Stimulated activated CD4-positive, alpha-beta T cell treated with anti-CD3 and anti-CD28 coated beads, Interleukin-4, amount 100 ng/mL, for 24 hours (primary cell): ENCODE measurements at regions not wholly inside any gene's neighbourhood (a gene's known extent, or its start where the extent isn't known, plus 50 kb on each side); places are given as distances from the start of the nearest gene placed in this dataset.
A peak's percentile ranks its signal among the peaks of the same experiment; 100 is the strongest.
"Not testable (repeated sequence)": the region's sequence is repeated elsewhere in the genome, so short reads cannot be mapped to it uniquely, and the experiment has no call there.

Experiments used
- DNase-seq: peaks from one replicate; pipeline ENCODE4 v3.0.0-alpha.2; 2020

DNA sequence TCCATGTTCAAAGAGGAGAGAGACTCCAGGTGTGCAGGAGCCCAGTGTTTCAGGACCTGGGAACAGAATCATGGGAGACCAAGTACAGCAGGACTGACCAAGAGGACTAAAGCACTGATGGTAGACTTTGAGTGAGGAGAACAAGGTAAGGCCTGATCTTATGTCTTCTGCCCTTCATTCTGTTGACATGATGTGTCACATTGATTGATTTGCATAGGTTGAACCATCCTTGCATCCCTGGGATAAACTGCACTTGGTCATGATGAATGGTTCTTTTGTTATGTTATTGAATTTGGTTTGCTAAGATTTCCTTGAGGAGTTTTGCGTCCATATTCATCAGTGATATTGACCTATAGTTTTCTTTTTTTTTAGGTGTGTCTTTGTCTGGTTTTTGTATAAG is 497.0 kb downstream of the TMEM121 start:
- DNase-seq: no peak

DNA sequence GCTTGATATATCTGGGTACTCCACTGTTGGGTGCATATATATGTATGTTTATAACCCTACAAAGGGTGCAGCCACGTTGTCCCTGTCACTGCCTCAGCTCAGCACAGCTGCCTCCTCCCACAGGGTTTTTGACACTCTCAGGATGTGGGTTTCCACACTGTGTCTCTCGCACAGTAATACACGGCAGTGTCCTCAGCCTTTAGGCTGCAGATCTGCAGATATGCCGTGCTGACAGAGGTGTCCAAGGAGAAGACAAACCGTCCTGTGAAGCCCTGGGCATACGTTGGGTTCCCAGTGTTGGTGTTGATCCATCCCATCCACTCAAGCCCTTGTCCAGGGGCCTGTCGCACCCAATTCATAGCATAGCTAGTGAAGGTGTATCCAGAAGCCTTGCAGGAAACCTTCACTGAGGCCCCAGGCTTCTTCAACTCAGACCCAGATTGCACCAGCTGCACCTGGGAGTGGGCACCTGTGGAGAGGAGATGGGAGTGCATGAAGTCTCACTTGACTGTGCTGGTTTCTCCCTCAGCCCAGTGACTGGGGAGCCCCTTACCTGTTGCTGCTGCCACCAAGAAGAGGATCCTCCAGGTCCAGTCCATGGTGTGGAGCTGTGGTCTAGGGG is 498.7 kb downstream of the TMEM121 start:
- peak; percentile 34 for DNase-seq

DNA sequence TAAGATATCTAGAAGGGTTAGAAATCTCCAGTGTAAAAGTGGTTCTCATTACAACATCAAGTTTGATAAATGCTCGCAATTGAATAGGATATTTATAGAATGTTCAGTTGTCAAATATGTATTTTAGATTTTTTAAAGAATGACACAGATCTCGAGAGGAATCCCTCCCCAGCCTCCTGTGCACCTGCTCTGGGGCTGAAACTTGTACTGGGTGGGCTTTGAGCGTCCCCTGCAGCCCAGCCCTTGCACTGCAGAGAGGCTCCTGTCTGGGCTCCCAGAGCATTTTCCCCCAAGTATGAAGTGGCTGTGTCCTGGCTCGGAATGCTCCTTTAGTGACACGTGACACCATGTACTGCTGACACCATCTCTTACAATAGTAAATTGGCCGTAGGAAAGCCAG is 499.6 kb downstream of the TMEM121 start:
- DNase-seq: no peak

DNA sequence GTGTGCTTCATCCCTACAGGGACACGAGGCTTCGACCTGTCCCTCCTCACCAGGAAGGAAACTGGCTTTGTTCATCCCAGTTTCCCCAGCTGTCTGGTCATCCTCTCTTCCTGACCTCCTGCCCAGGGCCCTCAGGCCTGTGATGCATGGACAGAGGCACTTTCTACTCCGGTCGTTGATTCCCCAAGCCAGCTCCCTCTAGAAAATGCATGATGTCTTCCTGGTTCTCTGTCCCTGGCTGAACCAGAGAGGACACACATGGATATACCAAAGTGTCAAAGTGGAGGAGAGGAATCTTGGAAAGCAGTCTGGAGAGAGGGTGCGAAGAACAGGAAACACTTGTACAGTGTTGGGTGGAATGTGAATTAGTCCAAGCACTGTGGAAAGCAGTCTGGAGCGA is 501.4 kb downstream of the TMEM121 start:
- not testable (repeated sequence) for DNase-seq

DNA sequence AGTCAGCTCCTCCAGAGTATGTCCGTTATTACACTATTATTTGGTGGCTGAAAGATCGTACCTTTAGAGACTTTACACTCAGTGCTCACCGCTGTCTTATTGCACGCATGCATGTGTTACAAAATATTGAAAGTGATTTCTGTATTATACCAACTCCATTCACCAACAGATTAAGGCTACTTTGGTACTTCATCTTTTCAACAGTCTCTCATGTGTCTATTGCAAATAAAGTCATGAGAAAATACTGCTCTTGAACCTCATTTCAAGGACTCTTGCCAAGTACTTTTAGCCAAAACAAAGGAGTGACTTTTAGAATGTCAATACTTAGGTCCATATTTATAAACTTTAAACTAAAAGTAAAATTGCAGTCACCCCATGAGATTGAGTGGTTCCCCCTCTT is 503.6 kb downstream of the TMEM121 start:
- no peak for DNase-seq

DNA sequence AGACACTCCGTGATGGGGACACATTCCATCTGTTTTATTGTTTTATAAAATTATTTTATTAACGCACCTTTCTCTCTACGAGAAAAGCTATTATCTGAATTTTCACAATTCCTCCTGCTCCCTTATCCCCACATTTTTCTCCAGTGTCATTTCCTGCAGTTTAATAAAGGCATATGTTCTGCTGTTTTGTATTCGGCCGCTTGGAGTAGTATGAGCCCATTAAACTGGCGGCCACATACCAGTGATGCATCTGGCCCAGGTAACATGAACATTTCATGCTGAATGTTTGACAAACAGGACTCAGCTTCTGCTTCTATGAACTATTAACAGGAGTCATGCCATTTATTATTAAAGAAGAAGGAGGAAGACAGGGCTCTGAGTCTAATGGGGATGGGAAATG is 511.0 kb downstream of the TMEM121 start:
- no peak for DNase-seq

DNA sequence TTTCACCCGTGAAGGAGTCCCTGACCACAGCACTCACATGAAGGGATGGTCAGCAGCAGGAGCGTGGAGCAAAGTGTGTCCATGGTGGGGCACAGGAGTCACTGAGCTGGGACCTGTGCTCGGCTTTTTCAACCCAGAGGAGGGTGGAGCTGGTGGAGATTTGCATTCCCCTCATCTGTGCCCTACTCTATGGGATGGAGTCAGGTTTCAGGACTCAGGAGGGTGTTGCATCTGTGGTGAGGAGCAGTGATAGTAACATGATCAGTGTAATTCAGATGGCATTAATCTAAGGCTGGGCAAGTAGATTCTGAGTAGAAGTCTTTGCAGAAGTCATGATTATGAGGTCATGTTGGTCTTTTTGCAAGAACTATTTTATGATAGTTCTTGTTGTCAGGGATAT is 511.9 kb downstream of the TMEM121 start:
- no peak for DNase-seq

DNA sequence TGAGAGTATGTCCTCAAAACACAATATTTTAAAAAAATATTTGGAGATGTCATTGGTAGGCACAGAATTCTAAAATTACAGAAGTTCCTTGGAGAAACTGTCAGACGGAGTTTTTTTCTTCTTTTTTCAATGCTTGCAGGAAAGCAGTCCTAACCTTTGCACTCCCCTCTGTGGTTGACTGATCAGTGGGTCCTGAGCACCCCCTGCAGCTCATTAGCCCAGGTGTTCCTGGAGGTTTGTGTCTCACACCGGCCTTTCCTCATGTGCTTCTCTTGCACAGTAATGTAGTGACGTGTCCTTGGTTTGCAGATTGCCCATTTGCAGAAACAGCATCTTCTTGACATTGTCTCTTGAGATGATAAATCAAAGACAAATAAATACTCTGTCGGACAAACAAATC is 513.0 kb downstream of the TMEM121 start:
- DNase-seq: peak; percentile 81

DNA sequence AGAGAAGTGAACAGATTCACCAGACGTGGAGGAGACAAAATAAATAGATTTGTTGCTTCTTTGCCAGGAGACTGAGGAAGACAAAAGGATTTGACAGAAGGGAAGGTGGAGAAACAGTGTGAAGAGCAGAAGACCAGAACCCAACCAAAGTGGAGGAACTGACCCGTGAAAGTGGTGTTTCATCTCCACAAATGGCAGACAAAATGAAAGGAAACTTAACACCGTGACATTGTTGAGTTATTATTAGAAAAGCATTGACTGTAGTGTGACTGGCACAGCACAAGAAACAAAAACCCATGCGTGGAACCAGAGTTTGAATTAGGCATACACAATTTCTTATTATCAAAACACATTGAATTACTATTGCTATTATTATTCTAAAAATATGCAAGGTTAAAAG is 518.1 kb downstream of the TMEM121 start:
- DNase-seq: no peak

DNA sequence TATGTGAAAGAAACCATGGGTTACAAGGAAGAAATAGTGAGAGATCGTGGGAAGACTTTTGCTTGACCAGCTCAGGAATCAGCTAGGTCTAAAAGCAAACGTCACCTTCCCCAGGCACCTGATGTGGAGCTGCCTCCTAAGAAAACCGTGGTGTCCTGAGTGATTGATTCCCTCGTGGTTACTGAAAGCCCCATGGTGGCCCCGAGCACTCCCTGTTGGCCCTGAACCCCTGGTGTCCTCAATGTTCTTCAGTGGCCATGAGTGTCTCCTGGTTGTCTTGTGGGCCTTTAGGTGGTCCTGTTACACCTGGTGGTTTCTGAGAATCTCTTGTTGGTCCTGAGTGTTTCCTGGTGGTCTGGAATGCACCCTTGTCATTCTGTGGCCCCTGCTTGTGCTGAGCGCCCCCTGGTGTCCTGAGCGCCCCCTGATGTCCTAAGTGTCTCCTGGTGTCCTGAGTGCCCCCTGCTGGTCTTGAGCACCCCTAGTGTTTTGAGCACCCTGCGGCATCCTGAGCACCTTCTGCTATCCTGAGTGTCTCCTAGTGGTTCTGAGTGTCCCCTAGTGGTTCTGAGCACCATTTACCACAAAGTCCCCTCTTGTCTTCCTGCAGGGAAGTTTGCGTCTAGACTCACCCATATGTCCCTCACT is 518.7 kb downstream of the TMEM121 start:
- DNase-seq: peak; percentile 88

DNA sequence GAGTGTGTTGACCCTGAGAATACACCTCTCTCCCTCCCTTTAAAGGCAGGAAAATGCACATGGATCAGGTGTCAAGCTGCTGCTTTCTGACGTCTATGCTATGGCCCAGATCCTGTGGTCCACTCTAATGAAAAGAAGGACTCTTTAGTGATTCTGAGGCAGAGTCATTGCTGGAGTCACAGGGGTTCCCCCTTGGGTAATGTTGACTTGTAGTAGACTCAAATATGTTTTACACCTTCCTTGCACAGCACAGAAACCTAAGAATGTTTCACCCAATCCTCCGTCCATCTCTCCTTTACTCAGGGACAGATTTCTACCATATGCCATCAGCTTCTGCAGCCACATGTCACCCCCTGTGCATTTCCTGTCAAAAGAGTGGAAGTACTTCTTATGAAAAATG is 525.4 kb downstream of the TMEM121 start:
- no peak for DNase-seq

DNA sequence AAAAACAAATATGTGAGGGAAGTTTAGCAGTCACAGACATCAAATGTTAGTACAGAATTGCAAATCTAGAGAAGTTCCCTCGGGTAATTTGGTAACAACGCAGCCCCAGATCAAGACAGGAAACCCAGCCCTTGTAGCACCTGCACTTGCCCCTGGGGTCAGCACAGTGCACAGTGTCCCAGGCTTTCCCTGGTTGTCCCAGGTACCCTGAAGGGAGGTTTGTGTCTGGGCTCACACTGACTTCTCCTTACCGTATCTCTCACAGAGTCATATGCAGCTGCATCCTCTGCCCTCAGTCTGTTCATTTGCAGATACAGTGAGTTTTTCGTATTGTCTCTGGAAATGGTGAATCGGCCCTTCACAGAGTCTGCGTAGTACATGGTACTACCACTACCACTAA is 528.9 kb downstream of the TMEM121 start:
- no peak for DNase-seq

DNA sequence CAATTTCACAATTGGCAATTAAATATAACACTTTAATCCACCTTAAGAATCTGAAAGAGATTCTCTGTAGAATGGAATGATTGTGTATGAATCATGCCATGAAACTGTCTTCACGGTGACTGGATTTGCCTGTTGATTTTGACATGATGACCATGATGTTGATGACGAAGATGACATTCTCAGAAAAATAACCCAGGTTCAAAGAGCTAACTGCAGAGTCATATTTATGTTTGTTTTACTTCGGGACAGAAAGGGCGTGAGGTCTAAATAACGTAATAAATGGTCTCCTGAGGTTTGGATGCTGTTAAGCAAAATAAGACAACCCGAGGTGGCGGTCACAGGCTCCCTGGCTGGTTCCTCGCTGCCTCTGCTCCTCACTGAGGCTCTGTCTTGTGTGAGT is 532.0 kb downstream of the TMEM121 start:
- no peak for DNase-seq

DNA sequence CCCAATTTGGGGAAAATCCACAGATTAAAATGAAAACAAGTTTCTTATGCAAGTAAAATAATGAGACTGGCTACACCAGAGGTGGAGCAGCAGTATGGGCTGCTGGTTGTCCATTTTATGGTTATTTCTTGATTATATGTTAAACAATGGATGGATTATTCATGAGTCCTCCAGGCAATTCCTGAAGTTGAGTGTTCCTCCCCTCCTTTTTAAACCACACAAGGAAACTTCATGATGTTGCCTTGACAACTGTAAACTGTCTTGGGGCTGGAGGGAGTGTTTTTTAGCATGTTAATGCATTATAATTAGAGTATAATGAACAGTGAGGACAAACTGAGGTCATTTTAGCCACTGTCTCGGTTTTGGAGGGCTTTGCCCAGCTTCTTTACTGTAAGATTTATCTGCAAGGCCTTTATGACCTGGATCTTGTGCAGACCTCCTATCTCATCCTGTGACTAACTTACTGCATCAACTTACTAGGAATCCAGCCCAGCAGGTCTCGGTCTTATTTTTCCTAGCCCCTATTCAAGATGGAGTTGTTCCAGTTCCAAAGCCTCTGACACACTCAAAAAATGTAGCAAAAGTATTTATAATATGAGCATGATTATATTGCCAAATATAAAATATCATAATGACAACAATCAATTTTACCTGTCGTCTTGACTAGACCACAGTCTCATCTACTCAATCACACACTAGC is 534.0 kb downstream of the TMEM121 start:
- DNase-seq: no peak

DNA sequence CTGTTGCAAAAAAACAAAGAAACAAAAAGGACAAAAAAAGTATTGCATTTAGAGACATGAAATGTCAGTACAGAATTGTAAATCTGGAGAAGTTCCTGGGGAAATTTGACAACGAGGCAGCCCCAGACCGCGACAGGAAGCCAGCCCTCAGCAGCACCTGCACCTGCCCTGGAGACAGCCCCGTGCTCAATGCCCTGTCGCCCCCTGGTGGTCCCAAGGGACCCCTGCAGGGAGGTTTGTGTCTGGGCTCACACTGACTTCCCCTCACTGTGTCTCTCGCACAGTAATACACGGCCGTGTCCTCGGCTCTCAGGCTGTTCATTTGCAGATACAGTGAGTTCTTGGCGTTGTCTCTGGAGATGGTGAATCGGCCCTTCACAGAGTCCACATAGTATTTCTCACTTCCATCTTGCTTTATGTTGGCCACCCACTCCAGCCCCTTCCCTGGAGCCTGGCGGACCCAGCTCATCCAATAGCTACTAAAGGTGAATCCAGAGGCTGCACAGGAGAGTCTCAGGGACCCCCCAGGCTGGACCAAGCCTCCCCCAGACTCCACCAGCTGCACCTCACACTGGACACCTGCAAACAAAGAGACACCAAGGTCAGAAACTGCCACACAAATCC is 535.6 kb downstream of the TMEM121 start:
- DNase-seq: peak; percentile 68

DNA sequence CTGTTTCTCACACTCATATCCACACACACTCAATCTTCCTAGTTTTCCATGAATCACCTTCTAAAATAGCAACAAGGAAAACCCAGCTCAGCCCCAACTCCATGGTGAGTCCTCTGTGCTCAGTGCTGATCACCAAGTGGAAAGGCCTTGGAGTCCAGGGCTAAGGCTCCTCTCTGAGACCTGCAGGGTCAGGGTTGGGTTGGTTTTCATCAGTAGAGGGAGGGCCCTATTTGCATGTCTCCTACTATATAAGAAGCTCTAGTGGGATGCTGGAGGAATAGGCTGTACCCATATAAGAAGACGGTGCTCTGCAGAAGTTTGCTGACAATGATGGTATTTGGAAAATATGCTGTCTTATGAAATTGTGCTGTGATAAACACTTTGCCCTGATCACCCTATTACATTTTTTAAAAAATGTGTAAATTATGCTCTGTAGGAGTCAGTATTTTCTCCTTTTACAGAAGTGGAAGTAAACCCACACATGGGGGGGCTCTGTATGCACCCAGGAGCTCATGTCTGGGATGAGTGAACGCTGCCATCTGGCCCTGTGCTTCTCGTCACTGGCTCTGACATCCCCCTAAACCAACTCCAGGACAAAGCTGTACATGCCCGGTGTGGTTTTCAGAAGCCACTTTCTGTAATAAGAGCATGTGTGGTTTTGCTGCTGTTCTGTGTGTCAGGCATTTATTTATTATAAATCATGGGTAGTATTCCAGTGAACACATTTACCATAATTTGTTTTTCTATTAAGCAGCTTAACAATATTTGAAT is 536.3 kb downstream of the TMEM121 start:
- DNase-seq: no peak

DNA sequence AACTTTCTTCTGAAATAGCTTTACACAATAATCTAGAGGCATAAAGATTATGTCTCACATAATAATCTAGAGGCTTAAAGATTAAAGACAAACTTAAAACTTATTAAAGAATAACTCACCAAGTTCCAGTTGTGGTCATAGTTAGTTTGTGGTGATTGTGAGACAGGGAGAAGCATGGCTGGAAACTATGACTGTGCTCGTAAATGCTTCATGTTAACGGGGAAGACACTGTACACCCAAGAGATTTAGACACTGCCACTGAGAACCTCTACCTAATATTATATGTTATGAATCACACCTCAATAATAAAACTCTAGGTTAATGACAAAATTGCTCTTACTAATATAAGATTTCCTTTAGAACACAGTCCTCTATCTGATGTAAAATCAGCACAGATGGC is 541.6 kb downstream of the TMEM121 start:
- no peak for DNase-seq

DNA sequence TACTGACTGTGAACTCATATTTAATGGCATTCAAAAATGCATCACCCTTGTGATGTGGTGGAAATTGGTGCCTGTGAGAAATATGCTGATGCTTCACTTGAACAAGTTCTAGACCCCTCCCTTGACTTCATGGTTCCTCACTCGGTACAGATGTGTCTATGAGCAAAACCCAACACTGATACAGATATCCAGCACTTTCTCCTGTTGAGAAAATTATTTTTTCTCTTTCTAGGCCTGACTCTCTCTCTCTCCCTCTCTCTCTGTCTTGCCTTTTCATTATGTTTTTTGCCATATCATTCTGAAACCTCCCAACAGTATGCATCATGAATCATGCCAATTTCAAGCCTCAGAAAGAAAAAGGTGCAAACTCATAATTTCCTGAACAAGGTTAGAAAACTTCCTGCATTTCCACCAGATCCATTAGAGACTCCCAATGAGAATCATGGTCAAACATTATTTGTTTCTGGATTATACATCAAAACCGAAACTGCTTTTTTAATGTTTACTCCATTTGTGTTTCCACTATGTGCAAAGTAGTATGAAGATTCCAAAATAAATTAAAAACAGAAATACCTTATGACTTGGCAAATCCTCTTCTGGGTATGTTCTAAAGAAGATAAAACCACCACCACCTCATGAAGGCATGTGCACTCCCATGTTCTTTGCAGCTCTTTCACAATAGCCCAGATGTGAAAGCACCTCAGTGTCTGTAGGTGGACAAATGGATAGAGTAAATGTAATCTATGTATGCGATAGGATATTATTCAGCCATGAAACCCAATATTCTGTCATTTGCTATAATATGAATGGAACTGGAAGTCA is 543.6 kb downstream of the TMEM121 start:
- no peak for DNase-seq

DNA sequence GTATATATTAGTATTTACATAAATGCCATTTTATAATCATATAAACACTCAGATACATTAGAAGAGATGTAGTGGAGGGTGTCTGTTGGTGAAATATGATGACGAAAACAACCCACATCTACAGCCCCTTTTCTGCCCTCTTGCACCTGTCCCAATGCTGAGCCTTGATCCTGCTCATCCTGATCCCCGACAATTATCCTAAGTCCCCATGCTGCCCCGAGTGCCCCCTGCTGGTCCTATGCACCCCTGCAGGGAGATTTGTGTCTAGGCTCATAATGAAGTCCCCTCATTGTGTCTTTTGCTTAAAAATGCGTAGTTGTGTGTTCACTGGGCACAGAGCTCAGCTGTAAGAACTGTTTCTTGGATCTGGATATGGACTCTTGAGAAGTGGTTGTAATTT is 554.5 kb downstream of the TMEM121 start:
- DNase-seq: no peak

DNA sequence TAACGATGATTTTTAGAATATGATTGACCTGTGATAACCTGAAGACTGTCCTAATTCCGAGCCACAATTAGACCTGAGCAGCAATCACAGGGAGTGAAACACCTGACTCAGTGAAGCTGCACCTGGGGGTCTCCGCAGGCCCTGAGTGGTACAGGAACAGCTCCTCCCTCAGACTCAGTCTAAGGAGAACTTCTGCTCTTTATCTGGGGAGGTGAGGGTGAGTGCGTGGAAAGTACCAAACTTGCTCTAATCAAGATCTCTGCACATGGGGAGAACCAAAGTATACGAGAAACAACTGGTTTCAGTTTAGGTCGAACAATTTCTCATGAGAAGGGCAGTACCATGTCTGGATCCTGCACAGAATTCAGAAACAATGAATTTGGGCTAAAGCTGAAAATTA is 555.3 kb downstream of the TMEM121 start:
- DNase-seq: not testable (repeated sequence)

DNA sequence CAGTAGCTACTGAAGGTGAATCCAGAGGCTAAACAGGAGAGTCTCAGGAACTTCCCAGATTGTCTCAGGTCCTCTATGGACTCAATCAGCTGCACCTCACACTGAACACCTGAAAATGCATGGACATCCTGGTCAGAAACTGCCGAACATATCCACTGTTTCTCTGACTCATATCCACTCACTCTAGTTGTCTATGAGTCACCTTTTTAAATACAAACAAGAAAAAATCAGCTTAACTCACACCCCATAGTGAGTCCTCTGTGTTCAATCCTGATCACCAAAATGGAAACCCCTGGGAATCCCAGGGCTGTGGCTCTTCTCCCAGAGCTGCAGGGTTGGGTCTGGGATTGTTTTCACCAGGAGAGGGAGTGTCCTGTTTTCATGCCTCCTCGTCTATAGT is 556.7 kb downstream of the TMEM121 start:
- DNase-seq: no peak

DNA sequence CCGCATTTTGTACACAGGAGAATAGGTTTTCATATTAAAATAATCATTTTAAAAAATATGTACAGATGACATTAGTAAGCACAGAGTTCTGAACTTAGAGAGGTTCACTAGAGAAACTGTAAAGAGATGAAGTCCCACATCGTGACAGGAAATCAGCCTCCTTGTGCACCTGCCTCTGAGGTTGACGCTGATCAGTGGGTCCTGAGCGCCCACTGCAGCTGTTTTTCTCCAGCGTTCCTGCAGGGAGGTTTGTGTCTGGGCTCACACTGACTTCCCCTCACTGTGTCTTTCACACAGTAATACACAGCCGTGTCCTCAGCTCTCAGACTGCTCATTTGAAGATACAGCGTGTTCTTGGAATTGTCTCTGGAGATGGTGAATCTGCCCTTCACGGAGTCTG is 561.5 kb downstream of the TMEM121 start:
- no peak for DNase-seq
